22Rv1 (cell line): ENCODE measurements at regions not wholly inside any gene's neighbourhood (a gene's known extent, or its start where the extent isn't known, plus 50 kb on each side); places are given as distances from the start of the nearest gene placed in this dataset.

ENCODE experiments used
- H3K27ac ChIP-seq: fragments of 450-650 bp; 2 replicates; pipeline ENCODE4 v1.5.1; 2017
- CTCF ChIP-seq: fragments of 450-650 bp; IDR thresholded peaks from 2 replicates; pipeline ENCODE4 v1.5.1; 2017; ENCODE audit warnings: mild to moderate bottlenecking
- ZFX ChIP-seq: fragments of 450-650 bp; IDR thresholded peaks from 2 replicates; pipeline ENCODE4 v1.6.1; 2017; ENCODE audit warnings: antibody characterized with exemption, borderline replicate concordance

DNA sequence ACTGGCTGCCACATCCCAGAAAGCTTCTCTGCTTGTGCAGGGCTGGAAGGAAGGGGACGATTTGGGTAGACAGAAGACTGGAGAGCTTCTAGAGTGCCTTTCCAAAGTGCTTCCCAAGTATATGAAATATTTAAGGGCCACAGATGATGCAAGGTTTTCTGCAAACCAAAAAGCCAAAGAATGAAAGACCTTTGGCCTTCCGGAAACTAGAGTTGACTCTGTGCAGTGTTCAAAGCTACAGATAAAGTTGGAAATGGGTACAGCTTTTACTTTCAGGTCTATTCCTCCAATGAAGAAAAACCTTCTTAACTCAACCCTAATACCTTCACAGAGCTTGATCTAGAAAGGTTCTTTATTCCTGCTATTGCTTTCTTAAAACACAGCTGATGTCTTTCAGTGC, 253.0 kb upstream of the KLHL29 start:
- TF ChIP-seq ZFX (no peak), CTCF (no peak)
- no peak overlapping the region for H3K27ac ChIP-seq

GRCh38 chr2:23132823-23133595, 252.0 kb upstream of the KLHL29 start:
- TF ChIP-seq CTCF (no peak), ZFX (no peak)
- H3K27ac ChIP-seq = no peak overlapping the region

DNA sequence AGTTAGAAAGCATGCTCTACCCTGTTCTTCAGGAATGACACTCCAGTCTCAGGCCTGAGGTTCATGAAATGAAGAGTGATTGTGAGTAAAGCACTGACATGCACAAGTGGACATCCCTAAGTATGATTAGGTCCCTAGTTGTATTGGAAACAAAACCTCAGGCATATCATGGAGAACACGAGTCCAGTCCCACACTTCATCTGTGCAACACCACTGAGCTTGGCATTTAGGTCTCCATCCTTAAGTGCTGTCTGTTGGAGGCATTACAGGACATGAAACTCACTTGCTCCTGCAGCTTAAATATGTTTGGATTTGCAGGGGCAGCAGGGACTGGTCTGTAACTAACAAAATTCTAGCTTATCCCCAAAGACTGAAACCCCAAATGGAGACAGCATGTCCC, 250.3 kb upstream of the KLHL29 start:
- TF ChIP-seq ZFX = no peak
- no peak for TF ChIP-seq CTCF
- H3K27ac ChIP-seq = no peak overlapping the region

DNA sequence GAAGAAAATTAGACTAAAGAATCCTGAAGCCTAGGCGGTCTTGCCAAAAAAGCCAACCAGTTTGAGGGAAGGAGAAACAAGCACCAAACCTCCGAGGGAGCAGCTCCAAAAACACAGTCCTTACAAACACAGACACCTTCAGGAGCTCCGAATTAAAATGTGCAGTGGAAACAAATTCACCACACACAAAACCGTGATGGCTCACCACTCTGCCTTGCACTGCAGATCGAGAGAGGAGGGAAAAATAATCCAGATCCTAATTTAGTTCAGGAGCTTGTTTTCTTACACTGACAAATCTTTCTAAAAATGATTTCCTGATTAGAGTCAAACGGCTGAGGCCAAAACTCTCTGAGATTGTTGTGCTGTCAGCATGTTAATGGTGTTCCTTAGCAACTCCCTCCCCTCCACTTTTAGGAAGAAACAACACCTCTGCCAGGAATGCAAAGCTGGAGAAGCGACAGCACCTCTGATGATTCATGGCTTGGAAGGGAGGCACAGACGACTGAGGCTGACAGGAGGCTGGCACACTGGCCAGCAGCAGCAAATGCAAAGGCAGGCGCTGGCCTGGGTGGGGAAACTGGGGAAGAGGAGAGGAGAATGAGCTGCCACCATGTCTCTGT, 249.4 kb upstream of the KLHL29 start:
- no peak for TF ChIP-seq CTCF
- TF ChIP-seq ZFX = no peak
- H3K27ac ChIP-seq = no peak overlapping the region

- no peak for TF ChIP-seq ZFX
- TF ChIP-seq CTCF = no peak
- no peak overlapping the region for H3K27ac ChIP-seq
These were observed 247.8 kb upstream of the KLHL29 start for GRCh38 chr2:23137166-23137565.

DNA sequence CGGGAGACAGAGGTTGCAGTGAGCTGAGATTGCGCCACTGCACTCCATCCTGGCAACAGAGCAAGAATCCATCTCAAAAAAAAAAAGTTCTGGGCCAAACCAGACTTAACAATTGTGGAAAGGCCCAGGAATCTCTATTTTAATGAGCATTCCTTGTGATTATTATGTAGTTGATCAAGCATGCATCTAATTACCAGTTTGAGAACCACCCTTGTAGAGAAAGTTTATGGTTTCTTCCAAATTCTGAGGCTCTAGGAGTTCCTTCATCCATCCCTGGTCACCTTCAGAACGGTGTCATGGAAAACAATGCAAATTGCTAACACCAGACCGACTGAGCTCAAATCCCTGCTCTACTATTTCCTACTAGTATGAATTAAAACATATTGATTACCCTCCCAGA, 246.3 kb upstream of the KLHL29 start:
- no peak overlapping the region for H3K27ac ChIP-seq
- TF ChIP-seq ZFX (no peak), CTCF (no peak)

DNA sequence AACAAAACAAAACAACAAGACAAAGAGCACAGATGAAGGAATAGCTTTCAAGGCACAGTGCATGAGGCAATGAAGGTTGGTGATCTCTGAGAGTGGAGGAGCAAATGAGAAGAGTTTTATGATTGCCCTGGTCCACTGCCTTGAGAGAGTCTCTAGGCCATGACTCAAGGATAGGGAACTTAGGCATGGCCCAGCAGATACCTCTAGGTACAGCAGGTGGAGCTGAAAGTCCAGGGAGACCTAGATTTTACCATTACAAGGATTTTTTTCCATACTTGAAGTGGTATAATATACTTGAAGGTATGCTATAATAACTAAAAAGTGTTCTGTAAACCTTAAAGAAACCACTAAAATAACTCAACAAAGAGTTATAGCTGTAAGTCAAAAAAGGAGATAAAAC, 239.5 kb upstream of the KLHL29 start:
- TF ChIP-seq CTCF = no peak
- no peak for TF ChIP-seq ZFX
- no peak overlapping the region for H3K27ac ChIP-seq
